Fibroblast of lung (primary cell): ENCODE measurements at regions not wholly inside any gene's neighbourhood (a gene's known extent, or its start where the extent isn't known, plus 50 kb on each side); places are given as distances from the start of the nearest gene placed in this dataset.
"Not testable (repeated sequence)": the region's sequence is repeated elsewhere in the genome, so short reads cannot be mapped to it uniquely, and the experiment has no call there.

ENCODE experiments used
- DNase-seq, 2 donors: peaks; one replicate each; pipeline versions ENCODE4 v3.0.0 to v3.0.0-alpha.2; 2010; ENCODE audit warnings: low read depth in 2 of 2
- H2AFZ ChIP-seq: 2 replicates; pipeline ENCODE4 v1.5.1; 2012; ENCODE audit warnings: low read length, control low read depth, inconsistent platforms
- H3K27ac ChIP-seq: 2 replicates; pipeline ENCODE4 v1.5.1; 2011; ENCODE audit warnings: low read length, control low read depth; ENCODE audit not compliant: insufficient read depth
- H3K27me3 ChIP-seq: 2 replicates; pipeline ENCODE4 v1.5.1; 2011; ENCODE audit warnings: mild to moderate bottlenecking, low read length; ENCODE audit not compliant: control insufficient read depth, insufficient read depth
- H3K36me3 ChIP-seq: 2 replicates; pipeline ENCODE4 v1.5.1; 2011; ENCODE audit warnings: low read length; ENCODE audit not compliant: control insufficient read depth, insufficient read depth
- H3K4me1 ChIP-seq: 2 replicates; pipeline ENCODE4 v1.5.1; 2011; ENCODE audit warnings: low read length; ENCODE audit not compliant: control insufficient read depth, insufficient read depth; ENCODE audit errors: extremely low read depth
- H3K4me2 ChIP-seq: 2 replicates; pipeline ENCODE4 v1.5.1; 2011; ENCODE audit warnings: low read length, control low read depth; ENCODE audit not compliant: insufficient read depth; ENCODE audit errors: extremely low read depth
- H3K4me3 ChIP-seq, 4 experiments: fragments of 200-600 bp in 1 of 4; sonication (generic) in 1 of 4; replicated peaks in 1 of 4; 2 replicates each; pipeline ENCODE4 v1.5.1; 2011 to 2016; ENCODE audit warnings: low read length in 4 of 4, low read depth in 3 of 4, mild to moderate bottlenecking in 3 of 4, control low read depth in 2 of 4, inconsistent platforms in 1 of 4, mixed read lengths in 1 of 4; ENCODE audit not compliant: insufficient read depth in 1 of 4; ENCODE audit errors: control extremely low read depth in 1 of 4
- H3K79me2 ChIP-seq: 2 replicates; pipeline ENCODE4 v1.5.1; 2012; ENCODE audit warnings: mild to moderate bottlenecking, low read length, inconsistent platforms; ENCODE audit not compliant: control insufficient read depth, insufficient read depth
- H3K9ac ChIP-seq: 2 replicates; pipeline ENCODE4 v1.5.1; 2011; ENCODE audit warnings: mild to moderate bottlenecking, low read length, control low read depth; ENCODE audit not compliant: insufficient read depth
- H3K9me3 ChIP-seq: 2 replicates; pipeline ENCODE4 v1.5.1; 2012; ENCODE audit warnings: low read depth, low read length; ENCODE audit not compliant: control insufficient read depth, insufficient read depth
- H4K20me1 ChIP-seq: 2 replicates; pipeline ENCODE4 v1.5.1; 2011; ENCODE audit warnings: low read length; ENCODE audit not compliant: control insufficient read depth, insufficient read depth; ENCODE audit errors: extremely low read depth
- CTCF ChIP-seq, 2 donors: IDR thresholded peaks in 1 of 2; conservative IDR thresholded peaks in 1 of 2; 1 replicate in 1 of 2; 2 replicates in 1 of 2; pipeline ENCODE4 v1.5.1; 2011 to 2012; ENCODE audit warnings: low read length in 2 of 2, control low read depth in 1 of 2, inconsistent platforms in 1 of 2, low read depth in 1 of 2, mild to moderate bottlenecking in 1 of 2
- EZH2 ChIP-seq: IDR thresholded peaks from 2 replicates; pipeline ENCODE4 v1.5.1; 2012; ENCODE audit warnings: low read length, control low read depth, mild to moderate bottlenecking; ENCODE audit errors: missing control alignments

- no peaks in the 10 kb centered on the region for H3K79me2 ChIP-seq
- H3K4me3 ChIP-seq, result no peak overlapping the region
- H3K4me1 ChIP-seq, result no peaks in the 10 kb centered on the region
- H3K27me3 ChIP-seq, result peaks cover 2% of the 10 kb centered on the region
- H3K4me2 ChIP-seq, result no peak overlapping the region
- no peak overlapping the region for H3K9ac ChIP-seq
- DNase-seq, result no peak
- H3K27ac ChIP-seq, result no peak overlapping the region
- no peaks in the 10 kb centered on the region for H3K9me3 ChIP-seq
- no peaks in the 10 kb centered on the region for H3K36me3 ChIP-seq
- H2AFZ ChIP-seq, result no peak overlapping the region
- no peak for TF ChIP-seq EZH2
- TF ChIP-seq CTCF (conservative IDR thresholded peaks at IDR 0.05 in 1 of 2, IDR thresholded peaks at IDR 0.05 in 1 of 2; ENCODE audit: low read depth in 1 of 2, low read length in 2 of 2), result no peak
- no peaks in the 10 kb centered on the region for H4K20me1 ChIP-seq
Measured at GRCh38 chr6:166251655-166252054, 56.5 kb downstream of the PRR18 start.

- TF ChIP-seq CTCF (conservative IDR thresholded peaks at IDR 0.05 in 1 of 2, IDR thresholded peaks at IDR 0.05 in 1 of 2; ENCODE audit: low read depth in 1 of 2, low read length in 2 of 2) (no peak), EZH2 (no peak)
- H3K9me3 ChIP-seq, result no peaks in the 10 kb centered on the region
Measured at GRCh38 chr6:166251211-166251610, 57.0 kb downstream of the PRR18 start.

GRCh38 chr6:166249061-166249785, 59.0 kb downstream of the PRR18 start:
- not testable (repeated sequence) for DNase-seq, H3K9me3 ChIP-seq, H3K4me1 ChIP-seq, H3K9ac ChIP-seq, H3K79me2 ChIP-seq, H3K36me3 ChIP-seq, H3K4me3 ChIP-seq, H3K4me2 ChIP-seq, H2AFZ ChIP-seq, H3K27ac ChIP-seq, H4K20me1 ChIP-seq, H3K27me3 ChIP-seq

More at GRCh38 chr6:166251211-166251610, 57.0 kb downstream of the PRR18 start:
- Histone ChIP-seq H3K36me3 (no peaks in the 10 kb centered on the region), H3K4me2 (no peak overlapping the region), H3K79me2 (no peaks in the 10 kb centered on the region), H3K27ac (no peak overlapping the region), H3K4me1 (no peaks in the 10 kb centered on the region), H3K27me3 (peaks cover 2% of the 10 kb centered on the region), H2AFZ (no peak overlapping the region), H3K4me3 (no peak overlapping the region), H4K20me1 (no peaks in the 10 kb centered on the region), H3K9ac (no peak overlapping the region)
- DNase-seq, result no peak
